K562 (cell line): ENCODE measurements at regions not wholly inside any gene's neighbourhood (a gene's known extent, or its start where the extent isn't known, plus 50 kb on each side); places are given as distances from the start of the nearest gene placed in this dataset.

Experiments used
- HDGF ChIP-seq: fragments of 450-650 bp; IDR thresholded peaks from 2 replicates; pipeline ENCODE4 v1.6.1; 2016
- ZNF445 ChIP-seq: fragments of 250-450 bp; sonication (Bioruptor Pico); IDR thresholded peaks from 2 replicates; pipeline ENCODE4 v1.4.0; 2020; ENCODE audit warnings: low read depth, mild to moderate bottlenecking, moderate library complexity
- TF ChIP-seq, protein P1 (sequence below), 2 experiments: fragments of 450-650 bp in 1 of 2; sonication (generic) in 1 of 2; formaldehyde crosslinking in 1 of 2; IDR thresholded peaks; 2 replicates each; pipeline versions ENCODE4 v1.7.1 to v1.9.0; 2016 to 2022; ENCODE audit warnings: inconsistent platforms in 1 of 2, mild to moderate bottlenecking in 1 of 2, missing genetic modification reagents in 1 of 2

DNA sequence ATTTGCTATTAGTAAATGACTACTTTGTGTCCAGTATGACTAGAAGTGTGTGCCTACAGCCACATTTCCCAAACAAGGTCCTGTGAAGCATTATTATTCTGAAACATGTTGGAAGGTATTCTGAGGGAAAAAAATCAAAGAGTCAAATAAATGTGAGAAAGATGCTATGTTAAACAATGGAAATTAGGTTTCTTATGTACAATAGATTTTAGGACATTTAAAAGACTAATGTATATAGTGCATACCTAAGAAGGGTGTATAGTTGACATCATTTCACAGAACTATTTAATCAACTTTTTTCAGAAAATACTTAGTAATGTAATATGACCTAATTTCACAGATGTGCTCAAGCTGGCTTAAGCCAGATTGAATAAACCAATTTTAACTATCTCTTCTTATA lies 582.5 kb downstream of the USP25 start (continued):
- TF ChIP-seq, protein P1, sequence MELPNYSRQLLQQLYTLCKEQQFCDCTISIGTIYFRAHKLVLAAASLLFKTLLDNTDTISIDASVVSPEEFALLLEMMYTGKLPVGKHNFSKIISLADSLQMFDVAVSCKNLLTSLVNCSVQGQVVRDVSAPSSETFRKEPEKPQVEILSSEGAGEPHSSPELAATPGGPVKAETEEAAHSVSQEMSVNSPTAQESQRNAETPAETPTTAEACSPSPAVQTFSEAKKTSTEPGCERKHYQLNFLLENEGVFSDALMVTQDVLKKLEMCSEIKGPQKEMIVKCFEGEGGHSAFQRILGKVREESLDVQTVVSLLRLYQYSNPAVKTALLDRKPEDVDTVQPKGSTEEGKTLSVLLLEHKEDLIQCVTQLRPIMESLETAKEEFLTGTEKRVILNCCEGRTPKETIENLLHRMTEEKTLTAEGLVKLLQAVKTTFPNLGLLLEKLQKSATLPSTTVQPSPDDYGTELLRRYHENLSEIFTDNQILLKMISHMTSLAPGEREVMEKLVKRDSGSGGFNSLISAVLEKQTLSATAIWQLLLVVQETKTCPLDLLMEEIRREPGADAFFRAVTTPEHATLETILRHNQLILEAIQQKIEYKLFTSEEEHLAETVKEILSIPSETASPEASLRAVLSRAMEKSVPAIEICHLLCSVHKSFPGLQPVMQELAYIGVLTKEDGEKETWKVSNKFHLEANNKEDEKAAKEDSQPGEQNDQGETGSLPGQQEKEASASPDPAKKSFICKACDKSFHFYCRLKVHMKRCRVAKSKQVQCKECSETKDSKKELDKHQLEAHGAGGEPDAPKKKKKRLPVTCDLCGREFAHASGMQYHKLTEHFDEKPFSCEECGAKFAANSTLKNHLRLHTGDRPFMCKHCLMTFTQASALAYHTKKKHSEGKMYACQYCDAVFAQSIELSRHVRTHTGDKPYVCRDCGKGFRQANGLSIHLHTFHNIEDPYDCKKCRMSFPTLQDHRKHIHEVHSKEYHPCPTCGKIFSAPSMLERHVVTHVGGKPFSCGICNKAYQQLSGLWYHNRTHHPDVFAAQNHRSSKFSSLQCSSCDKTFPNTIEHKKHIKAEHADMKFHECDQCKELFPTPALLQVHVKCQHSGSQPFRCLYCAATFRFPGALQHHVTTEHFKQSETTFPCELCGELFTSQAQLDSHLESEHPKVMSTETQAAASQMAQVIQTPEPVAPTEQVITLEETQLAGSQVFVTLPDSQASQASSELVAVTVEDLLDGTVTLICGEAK (IDR thresholded peaks at IDR 0.05), result no peak
- TF ChIP-seq, protein P1 (CRISPR knock-in tag; IDR thresholded peaks at IDR 0.05), result no peak
- TF ChIP-seq HDGF (no peak), ZNF445 (CRISPR knock-in tag) (no peak)
